HG03520 (cell line): ENCODE measurements at regions not wholly inside any gene's neighbourhood (a gene's known extent, or its start where the extent isn't known, plus 50 kb on each side); places are given as distances from the start of the nearest gene placed in this dataset.

Source experiments
- ATAC-seq: cut with Tn5 transposase; IDR thresholded peaks from one replicate; pipeline ENCODE4 v1.9.1; 2021; ENCODE audit warnings: mild to moderate bottlenecking, moderate library complexity; ENCODE audit not compliant: unreplicated experiment

DNA sequence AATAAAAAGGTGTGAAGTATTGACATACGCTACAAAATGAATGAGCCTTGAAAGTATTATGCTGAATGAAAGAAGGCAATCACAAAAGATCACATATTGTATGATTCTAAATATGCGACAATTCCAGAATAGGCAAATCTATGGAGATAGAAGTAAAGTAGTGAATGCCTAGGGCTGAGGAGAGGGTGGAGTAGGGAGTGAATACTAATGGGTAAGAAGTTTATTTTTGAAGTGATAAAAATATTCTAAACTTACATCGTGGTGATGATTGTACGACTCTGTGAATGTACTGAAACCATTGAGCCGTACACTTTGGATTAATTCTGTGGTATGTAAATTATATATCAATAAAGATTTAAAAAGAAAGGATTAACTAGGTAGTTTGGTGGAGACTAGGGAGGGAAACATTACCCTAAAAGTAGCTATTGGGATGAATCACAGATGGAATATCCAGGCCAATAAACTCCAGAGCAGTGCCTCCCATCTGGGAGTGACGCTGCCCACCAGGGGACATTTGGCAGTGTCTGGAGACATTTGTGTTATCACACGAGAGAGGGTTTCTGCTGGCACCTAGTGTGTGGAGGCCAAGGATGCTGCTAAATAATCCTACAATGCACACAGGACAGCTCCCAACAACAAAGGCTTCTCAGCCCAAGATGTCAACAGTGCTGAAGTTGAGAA, 214.2 kb upstream of the PCSK2 start:
- no peak for ATAC-seq

DNA sequence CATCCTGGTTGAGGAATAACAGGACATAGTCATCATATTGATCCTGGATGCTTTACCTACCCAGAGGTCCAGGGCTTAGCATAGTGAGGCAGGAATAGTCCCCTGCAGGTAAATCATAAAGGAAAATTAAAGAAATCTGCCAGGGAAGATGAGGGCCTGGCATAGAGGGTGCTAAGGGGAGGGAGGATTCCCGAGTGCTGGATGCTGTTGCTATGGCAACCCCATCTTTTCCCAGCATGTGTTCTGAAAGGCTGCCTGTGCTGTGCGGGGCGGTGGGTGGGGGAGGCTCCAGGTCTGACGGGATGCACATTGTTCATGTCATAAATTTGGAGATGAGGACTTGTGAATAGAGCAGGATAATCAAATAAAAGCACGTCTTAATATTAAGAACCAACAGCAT, 212.6 kb upstream of the PCSK2 start:
- no peak for ATAC-seq

DNA sequence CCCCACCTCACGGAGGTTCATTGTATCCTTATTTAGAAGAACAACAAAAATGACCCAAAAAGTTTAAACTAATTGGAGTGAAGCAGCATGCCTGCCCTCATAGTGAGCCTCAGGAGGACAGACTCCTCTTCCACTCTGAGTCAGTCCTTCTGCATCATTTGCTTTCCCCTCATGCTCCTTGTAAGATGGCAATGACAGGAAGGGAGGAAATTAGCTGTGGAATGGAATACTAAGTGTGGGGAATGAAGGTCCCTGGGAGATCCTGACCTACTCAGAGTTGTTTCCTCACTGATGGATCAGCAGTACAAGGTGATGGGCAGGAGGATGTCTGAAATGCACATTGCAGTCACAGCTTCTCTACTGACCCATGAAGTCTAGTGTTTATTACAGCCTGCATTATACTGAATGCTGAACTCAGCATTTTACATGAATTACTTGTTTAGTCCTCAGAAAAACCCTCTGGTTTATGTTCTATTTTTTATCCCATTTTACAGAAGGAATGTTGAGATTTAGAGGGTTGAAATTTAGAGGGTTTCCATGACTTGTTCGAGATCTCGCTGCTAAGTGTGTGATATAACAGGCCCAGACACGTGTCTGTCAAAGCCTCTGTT, 212.0 kb upstream of the PCSK2 start:
- no peak for ATAC-seq

- no peak for ATAC-seq
Observed at GRCh38 chr20:17017232-17017631, 209.6 kb upstream of the PCSK2 start.

GRCh38 chr20:17021481-17021880, 205.4 kb upstream of the PCSK2 start:
- ATAC-seq, result no peak

- no peak for ATAC-seq
Observed at GRCh38 chr20:17023036-17023435, 203.8 kb upstream of the PCSK2 start.

- ATAC-seq, result no peak
Observed at GRCh38 chr20:17023806-17024205, 203.0 kb upstream of the PCSK2 start.

DNA sequence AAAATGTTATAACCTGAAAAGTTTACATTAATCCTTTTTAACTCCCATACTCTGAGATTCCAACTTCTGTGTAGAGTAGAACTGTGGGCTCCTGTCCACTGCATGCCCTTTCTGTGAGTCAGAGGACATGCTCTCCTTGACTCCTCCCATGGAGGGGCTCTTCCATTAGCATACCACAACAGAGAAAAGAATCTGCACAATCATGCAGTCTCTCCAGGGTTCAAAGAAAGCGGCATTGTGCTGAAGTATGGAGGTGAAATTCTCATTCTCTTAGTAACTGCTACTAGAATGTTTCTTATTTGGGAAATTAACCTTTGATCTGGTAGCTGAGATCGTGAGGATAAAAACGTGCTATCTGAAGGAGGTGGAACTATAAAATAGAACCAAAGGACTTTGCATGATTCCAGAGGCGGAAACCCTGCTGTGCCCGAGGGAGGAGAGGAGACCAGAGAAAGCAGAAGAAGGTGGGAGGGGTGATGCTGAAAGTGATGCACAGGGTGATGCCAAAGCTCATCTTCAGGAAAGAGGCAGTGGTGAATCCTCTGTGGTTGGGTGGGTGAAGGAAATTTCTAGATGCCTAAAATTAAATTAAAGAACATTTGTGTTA, 202.2 kb upstream of the PCSK2 start:
- ATAC-seq, result no peak

DNA sequence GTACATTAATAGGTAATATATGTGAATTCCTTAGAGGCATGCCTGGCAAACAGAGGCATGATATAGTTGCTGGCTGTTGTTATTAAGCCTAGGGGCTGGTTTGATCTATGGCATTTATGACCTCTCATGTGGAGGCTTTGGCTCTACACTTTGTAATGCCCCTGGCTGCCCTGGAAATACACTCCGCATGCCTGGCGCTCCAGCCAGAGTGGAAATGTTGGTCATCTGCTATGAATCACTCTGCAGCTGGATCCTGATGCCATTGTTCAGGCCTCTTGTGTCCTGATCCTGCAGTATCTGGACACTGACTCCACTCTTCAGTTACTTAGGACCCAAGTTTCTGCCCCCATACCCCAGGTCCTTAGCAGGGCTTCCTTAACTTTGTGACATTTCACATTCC, 200.5 kb upstream of the PCSK2 start:
- no peak for ATAC-seq

DNA sequence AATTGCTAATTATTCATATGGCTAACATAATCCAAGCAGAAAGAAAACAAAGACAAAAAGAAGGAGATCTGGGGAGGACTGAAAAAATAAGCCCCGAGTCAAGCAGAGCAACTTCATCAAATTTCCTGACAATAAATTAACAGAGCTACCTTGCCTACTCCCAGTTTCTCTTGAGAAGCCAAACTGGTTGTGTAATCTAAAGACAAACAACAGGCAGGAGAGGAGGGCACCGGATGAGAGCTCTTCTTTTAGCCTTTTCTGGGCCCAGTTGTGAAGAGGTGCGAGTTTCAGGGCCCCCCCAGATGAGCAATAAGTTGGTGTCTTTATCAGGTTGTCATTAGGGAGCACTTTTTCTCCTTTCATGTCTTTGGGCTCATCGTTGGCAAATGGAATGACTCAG, 197.1 kb upstream of the PCSK2 start:
- no peak for ATAC-seq

- no peak for ATAC-seq
Observed at GRCh38 chr20:17036541-17036940, 190.3 kb upstream of the PCSK2 start.

DNA sequence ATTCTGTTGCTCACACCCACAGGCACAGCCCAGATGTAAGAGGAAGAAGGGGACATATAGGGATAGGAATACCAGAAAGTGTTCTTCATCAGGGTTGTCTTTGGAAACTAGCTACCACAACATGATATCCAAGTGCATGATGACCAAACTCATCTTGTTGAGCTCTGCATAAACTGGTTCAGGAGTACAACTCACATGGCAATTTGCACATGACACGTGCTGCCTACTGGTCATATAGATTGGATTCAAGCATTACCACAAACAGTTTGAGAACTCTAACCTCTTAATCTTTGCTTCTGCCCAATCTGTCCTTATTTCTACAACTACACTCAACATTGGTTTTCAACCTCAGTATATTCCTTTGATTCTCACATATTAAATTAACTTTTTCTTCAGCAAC, 184.7 kb upstream of the PCSK2 start:
- ATAC-seq, result no peak

- ATAC-seq, result no peak
Observed at GRCh38 chr20:17043323-17043722, 183.5 kb upstream of the PCSK2 start.

DNA sequence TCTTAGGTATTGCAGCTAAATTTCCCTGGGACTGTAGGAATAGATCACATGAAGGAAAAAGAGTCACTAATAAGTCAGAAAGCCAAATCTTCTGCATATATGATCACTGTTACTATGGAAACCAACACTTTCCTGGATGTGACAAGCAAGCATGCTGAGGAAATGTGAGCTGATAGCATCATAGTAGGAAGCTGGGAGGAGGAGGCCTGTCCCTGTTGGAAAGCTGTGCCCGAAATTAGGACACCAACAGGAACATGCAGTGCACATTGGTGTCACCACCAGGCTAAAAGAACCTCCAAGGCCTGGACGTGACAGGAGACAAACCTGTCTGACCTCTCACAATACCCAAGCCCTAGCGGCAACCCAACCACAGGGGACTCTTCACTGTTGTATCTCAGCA, 181.9 kb upstream of the PCSK2 start:
- no peak for ATAC-seq

DNA sequence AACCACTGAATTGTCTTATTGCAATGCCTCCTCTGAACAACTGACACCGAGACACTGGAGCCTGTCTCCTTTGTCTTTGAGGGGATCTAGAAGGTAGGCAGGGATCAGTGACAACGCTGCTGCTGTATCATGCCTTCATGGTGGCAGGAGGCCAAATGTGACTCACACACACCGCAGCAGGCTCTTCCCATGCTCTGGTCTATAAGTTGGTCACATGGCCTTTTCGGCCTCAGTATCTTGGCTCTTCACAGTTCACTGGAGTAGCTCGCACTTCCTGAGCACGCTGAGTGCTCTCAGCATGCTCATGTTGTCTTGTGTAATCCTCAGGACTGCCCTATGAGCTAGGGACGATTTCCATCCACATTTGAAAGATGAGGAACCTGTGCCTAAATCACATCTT, 167.4 kb upstream of the PCSK2 start:
- ATAC-seq, result no peak

DNA sequence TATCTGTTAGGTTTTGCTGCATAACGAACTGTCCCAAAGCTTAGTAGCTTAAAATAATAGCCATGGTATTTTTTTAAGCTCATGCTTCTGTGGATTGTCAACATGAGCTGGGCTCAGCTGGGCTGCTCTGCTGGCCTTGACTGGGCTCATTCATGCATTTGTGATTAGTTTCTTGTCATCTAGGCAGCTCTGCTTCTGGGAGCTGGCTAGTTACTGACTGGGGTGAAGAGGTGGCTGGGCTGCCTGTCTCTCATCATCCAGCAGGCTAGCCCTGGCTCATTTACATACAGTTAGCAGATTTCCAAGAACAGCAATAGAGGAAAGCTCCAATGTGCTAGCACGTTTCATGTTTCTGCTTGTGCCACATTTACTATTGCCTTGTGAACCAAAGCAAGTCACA, 165.1 kb upstream of the PCSK2 start:
- ATAC-seq, result no peak

DNA sequence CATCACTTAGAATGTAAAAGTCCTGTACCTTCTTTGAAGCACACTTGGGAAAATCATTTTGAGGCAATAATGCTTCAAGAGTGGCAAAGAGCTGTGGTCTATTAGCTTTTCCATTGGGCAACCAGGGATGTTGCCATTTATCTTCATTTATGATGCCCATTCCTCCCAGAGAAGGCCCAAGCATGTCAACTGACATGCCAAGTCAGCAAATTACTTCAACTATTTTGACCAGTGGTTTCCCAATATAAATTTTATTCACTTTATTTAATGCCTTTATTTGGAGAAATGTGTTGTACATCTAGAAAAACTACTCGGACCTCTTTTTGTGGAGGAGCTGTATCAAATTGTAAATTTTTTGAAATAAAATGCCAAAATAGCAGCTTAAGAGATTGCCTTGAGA, 164.1 kb upstream of the PCSK2 start:
- ATAC-seq, result no peak

DNA sequence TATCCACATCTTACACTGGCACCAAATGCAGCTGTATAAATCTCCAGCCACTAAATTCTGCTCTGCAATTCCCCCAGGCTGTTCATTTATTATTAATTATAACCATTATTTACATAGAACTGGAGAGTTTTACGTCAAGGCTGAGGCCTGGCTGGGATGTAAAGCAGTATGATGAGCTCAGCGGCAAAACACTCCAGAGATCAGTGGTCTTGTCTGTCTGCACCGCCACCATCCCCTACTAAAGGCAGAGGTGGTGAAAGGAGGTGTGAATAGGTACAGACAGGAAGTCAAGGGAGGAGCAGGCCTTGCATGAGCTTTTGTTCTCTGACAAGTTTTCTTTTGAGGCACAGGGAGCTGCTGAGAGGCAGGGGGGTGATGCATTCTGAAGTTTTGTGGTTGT, 159.9 kb upstream of the PCSK2 start:
- no peak for ATAC-seq

DNA sequence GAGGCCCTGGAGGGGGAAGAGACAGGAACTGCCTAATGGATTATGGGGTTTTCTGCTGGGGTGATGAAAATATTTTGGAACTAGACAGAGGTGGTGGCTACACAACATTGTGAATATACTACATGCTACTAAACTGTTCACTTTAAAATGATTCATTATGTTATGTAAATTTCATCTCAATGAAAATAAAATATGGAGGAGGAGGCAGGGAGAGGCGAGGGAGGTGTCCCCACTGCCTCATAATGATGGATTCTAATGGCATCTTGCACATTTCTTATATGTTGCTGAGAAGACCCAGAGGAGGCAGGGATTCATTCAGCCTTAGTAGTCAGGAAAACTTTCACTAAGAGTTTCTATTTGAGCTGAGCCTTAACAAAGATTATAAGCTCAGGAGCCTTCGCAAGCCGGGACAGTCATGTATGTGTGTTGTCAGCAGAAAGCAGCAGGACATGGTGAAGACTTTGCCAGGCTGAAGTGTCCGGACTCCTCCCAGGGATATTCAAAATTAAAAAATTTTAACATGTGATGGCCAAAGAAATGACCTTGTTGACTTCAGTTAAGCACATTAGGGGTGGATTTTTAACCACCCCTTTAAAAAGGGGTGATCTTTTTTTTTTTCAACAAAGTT, 158.6 kb upstream of the PCSK2 start:
- ATAC-seq, result no peak

GRCh38 chr20:17077030-17077429, 149.8 kb upstream of the PCSK2 start:
- no peak for ATAC-seq

GRCh38 chr20:17083738-17084137, 143.1 kb upstream of the PCSK2 start:
- ATAC-seq, result no peak

- no peak for ATAC-seq
Observed at GRCh38 chr20:17084909-17085308, 141.9 kb upstream of the PCSK2 start.
